Colonic mucosa (tissue), 4 donors: ENCODE measurements at regions not wholly inside any gene's neighbourhood (a gene's known extent, or its start where the extent isn't known, plus 50 kb on each side); places are given as distances from the start of the nearest gene placed in this dataset.

Experiments used
- DNase-seq: peaks from one replicate; pipeline ENCODE4 v3.0.0-alpha.2; 2020
- H3K27ac ChIP-seq: fragments of 200-600 bp; one replicate; pipeline ENCODE4 v1.8.0; 2021
- H3K27me3 ChIP-seq: fragments of 200-600 bp; one replicate; pipeline ENCODE4 v1.8.0; 2021
- H3K36me3 ChIP-seq: fragments of 200-600 bp; one replicate; pipeline ENCODE4 v1.8.0; 2021
- H3K4me1 ChIP-seq: fragments of 200-600 bp; one replicate; pipeline ENCODE4 v1.8.0; 2021; ENCODE audit warnings: mild to moderate bottlenecking
- H3K4me3 ChIP-seq: fragments of 200-600 bp; one replicate; pipeline ENCODE4 v1.8.0; 2021
- H3K9ac ChIP-seq, 2 donors: one replicate each; pipeline ENCODE4 v1.7.0; 2013; ENCODE audit warnings: control low read depth in 2 of 2, low read depth in 2 of 2, low read length in 2 of 2
- H3K9me3 ChIP-seq: fragments of 200-600 bp; one replicate; pipeline ENCODE4 v1.8.0; 2021
- intact Hi-C: fragments of 100-400 bp; cut with DNase I; formaldehyde crosslinking; loops from one replicate; pipeline ENCODE4 v1.14.1; 2022
- TF ChIP-seq, protein P1 (sequence below): fragments of 200-600 bp; IDR thresholded peaks from one replicate; pipeline ENCODE4 v1.8.0; 2022; ENCODE audit warnings: antibody characterized with exemption, mild to moderate bottlenecking
- donor health status: healthy.
- donor health status: DM: no; HTN: no; CAD: no.
- donor health status: DM: no; HTN: no; CAD: no.

DNA sequence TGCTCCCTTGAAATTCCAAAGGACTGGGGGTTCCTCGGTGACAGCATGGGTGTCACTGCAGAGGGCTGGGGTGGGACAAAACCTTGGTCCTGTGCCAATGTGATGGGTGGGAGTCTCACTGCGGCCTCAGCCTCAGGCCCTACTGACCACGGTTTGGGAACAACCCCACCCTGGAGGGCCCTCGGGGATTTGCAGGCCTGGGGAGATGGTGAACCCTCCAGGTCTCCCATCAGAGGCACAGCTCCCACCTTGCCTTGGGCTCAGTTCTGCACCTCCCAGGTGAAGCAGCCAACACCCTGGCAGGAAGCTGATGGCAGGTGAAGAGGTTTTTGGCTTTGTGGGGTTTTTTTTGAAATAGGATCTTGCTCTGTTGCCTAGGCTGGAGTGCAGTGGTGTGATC lies 286.8 kb downstream of the PBX3 start:
- intact Hi-C loops, result no loop called here

DNA sequence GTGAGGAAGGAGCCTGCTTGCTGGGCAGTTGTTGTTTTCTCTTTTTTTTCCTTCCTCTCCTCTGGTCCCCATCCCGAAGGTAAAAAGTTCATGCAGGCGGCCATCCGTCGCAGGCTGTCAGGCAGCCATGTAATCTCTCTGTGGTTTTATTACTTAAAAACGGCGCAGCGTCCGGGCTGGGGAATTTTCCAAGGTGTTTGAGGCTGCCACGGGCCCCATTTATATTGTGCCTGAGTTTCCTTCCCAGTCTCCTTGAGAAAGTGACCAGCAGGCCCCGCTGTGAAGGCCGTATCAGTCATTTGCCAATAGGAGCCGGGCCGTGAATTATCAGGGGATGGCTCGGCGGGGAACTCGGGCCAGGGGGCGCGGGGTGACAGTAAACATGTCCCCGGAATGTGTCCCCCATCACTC lies 289.7 kb downstream of the PBX3 start:
- Histone ChIP-seq H3K27me3 (no peaks in the 10 kb centered on the region), H3K9ac (no peak overlapping the region), H3K36me3 (no peaks in the 10 kb centered on the region), H3K9me3 (no peaks in the 10 kb centered on the region), H3K4me3 (no peak overlapping the region), H3K4me1 (no peaks in the 10 kb centered on the region), H3K27ac (no peak overlapping the region)
- DNase-seq, result no peak
- TF ChIP-seq, protein P1, sequence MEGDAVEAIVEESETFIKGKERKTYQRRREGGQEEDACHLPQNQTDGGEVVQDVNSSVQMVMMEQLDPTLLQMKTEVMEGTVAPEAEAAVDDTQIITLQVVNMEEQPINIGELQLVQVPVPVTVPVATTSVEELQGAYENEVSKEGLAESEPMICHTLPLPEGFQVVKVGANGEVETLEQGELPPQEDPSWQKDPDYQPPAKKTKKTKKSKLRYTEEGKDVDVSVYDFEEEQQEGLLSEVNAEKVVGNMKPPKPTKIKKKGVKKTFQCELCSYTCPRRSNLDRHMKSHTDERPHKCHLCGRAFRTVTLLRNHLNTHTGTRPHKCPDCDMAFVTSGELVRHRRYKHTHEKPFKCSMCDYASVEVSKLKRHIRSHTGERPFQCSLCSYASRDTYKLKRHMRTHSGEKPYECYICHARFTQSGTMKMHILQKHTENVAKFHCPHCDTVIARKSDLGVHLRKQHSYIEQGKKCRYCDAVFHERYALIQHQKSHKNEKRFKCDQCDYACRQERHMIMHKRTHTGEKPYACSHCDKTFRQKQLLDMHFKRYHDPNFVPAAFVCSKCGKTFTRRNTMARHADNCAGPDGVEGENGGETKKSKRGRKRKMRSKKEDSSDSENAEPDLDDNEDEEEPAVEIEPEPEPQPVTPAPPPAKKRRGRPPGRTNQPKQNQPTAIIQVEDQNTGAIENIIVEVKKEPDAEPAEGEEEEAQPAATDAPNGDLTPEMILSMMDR, result no peak
- intact Hi-C loops, result no loop called here

More for the DNA sequence above, 286.8 kb downstream of the PBX3 start:
- H3K9ac ChIP-seq, result no peak overlapping the region
- H3K27ac ChIP-seq, result no peak overlapping the region
- TF ChIP-seq, protein P1, result no peak
- H3K4me1 ChIP-seq, result no peaks in the 10 kb centered on the region
- no peaks in the 10 kb centered on the region for H3K27me3 ChIP-seq
- H3K36me3 ChIP-seq, result no peaks in the 10 kb centered on the region
- DNase-seq, result no peak
- H3K9me3 ChIP-seq, result no peaks in the 10 kb centered on the region
- H3K4me3 ChIP-seq, result no peak overlapping the region

DNA sequence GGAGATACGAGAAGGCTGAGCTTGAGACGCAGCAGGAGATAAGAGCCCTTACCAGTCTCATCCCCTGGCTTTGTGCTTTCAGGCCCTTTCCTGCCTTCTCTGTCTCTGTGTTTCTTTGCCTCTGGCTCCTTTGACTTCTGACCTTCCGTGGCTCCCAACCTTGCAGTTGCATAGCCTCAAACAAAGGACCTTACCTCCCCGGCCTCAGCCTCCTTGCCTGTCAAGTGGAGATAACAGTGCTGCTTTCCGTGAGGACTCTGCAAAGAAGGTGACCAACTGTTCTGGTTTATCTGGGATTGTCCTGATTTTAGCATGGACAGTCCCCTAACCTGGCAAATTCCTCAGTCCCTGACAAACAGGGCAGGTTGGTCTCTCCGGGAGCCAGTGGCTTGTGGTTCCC lies 287.8 kb upstream of the MVB12B start:
- no peaks in the 10 kb centered on the region for H3K9me3 ChIP-seq
- intact Hi-C loops, result no loop called here
- no peaks in the 10 kb centered on the region for H3K4me1 ChIP-seq
- no peak overlapping the region for H3K4me3 ChIP-seq
- no peaks in the 10 kb centered on the region for H3K27me3 ChIP-seq
- TF ChIP-seq, protein P1, result no peak
- no peak for DNase-seq
- no peak overlapping the region for H3K9ac ChIP-seq
- H3K36me3 ChIP-seq, result no peaks in the 10 kb centered on the region
- no peak overlapping the region for H3K27ac ChIP-seq

DNA sequence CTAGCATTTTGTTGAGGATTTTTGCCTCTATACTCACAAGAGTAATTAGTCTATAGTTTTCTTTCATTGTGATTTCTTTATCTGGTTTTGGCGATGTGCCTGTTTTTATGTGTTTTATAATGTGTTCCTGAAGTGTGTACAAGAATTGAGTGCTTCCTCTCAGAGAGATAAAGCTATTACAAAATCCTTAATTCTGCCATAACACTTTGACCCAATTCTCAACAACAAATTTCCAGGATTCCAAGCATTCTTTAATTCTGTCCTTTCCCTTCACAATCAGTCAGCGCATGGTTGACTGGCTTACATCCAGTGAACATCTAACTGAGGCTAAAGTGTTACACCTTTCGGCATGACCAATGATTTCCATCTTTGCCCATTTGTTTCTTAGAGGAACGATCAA lies 282.9 kb upstream of the MVB12B start:
- TF ChIP-seq, protein P1, result no peak
- no peaks in the 10 kb centered on the region for H3K4me1 ChIP-seq

DNA sequence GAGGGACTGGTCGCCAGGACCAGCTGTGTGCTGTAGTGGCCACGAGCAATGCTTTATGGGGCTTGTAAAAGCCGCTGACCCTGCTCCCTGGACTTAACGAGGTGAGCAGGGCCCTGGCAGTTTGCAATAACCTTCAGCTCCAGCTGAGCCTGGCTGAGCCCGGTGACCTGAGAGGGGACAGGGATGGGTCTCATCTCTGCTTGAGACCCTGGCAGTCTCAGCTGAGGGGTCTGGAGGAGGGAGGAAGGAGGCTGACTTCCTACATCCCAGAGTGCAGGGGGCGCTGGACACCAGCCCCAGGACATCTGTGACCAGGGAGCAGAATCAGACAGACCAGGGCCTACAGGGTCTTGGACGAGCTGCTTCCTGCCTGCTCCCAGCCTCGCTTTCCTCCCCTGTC lies 277.5 kb upstream of the MVB12B start:
- no peaks in the 10 kb centered on the region for H3K9me3 ChIP-seq
- H3K4me3 ChIP-seq, result no peak overlapping the region
- DNase-seq, result no peak
- H3K4me1 ChIP-seq, result no peaks in the 10 kb centered on the region
- no peaks in the 10 kb centered on the region for H3K27me3 ChIP-seq
- no peak overlapping the region for H3K9ac ChIP-seq
- H3K36me3 ChIP-seq, result no peaks in the 10 kb centered on the region
- TF ChIP-seq, protein P1, result no peak
- intact Hi-C loops, result no loop called here
- H3K27ac ChIP-seq, result no peak overlapping the region

More for the DNA sequence above, 282.9 kb upstream of the MVB12B start:
- H3K27me3 ChIP-seq, result no peaks in the 10 kb centered on the region
- no peaks in the 10 kb centered on the region for H3K9me3 ChIP-seq
- no peak overlapping the region for H3K4me3 ChIP-seq
- H3K27ac ChIP-seq, result no peak overlapping the region
- intact Hi-C loops, result no loop called here
- no peaks in the 10 kb centered on the region for H3K36me3 ChIP-seq
- no peak for DNase-seq
- H3K9ac ChIP-seq, result no peak overlapping the region
